Right cardiac atrium (tissue), 5 donors: ENCODE measurements at regions not wholly inside any gene's neighbourhood (a gene's known extent, or its start where the extent isn't known, plus 50 kb on each side); places are given as distances from the start of the nearest gene placed in this dataset.
A peak's percentile ranks its signal among the peaks of the same experiment; 100 is the strongest.

ENCODE experiments used
- ATAC-seq, 2 donors: fragments of 200-7000 bp; cut with Tn5 transposase; one replicate each; pipeline versions ENCODE4 v1.8.0 to v1.9.1; 2020; ENCODE audit warnings: moderate library complexity in 2 of 2, mild to moderate bottlenecking in 1 of 2
- DNase-seq, 3 donors: peaks; one replicate each; pipeline ENCODE4 v3.0.0-alpha.2; 2020
- H3K27ac ChIP-seq: one replicate; pipeline ENCODE4 v1.5.1; 2013; ENCODE audit warnings: mild to moderate bottlenecking, low read length, control low read depth, moderate library complexity
- H3K27me3 ChIP-seq: one replicate; pipeline ENCODE4 v1.6.1; 2013; ENCODE audit not compliant: control insufficient read depth, insufficient read depth
- H3K4me1 ChIP-seq: one replicate; pipeline ENCODE4 v1.6.1; 2013; ENCODE audit warnings: low read length; ENCODE audit not compliant: control insufficient read depth, insufficient read depth
- H3K4me3 ChIP-seq: one replicate; pipeline ENCODE4 v1.5.1; 2013; ENCODE audit warnings: low read length, control low read depth
- H3K9me3 ChIP-seq: one replicate; pipeline ENCODE4 v1.6.1; 2013; ENCODE audit warnings: low read length; ENCODE audit not compliant: control insufficient read depth
- WGBS: extraction: QIAGEN DNeasy Blood & Tissue Kit; methylation state at CpG from one replicate; pipeline ENCODE4 v1.1.7; 2013; 5-methylcytosine and 5-hydroxymethylcytosine counted together
- intact Hi-C, 4 donors: fragments of 100-400 bp; cut with DNase I; formaldehyde crosslinking; loops; one replicate each; pipeline versions ENCODE4 v1.11.0 to v1.14.0; 2022 to 2023
- donor health status: healthy with polysubstance abuse.
- donor health status: DM: no; HTN: yes; CAD: no.
- donor health status: DM: no; HTN: no; CAD: no.
- donor health status: DM: no; HTN: yes; CAD: no; lungs with severe emphysema.
- donor health status: DM: yes; HTN: yes; CAD: no.

DNA sequence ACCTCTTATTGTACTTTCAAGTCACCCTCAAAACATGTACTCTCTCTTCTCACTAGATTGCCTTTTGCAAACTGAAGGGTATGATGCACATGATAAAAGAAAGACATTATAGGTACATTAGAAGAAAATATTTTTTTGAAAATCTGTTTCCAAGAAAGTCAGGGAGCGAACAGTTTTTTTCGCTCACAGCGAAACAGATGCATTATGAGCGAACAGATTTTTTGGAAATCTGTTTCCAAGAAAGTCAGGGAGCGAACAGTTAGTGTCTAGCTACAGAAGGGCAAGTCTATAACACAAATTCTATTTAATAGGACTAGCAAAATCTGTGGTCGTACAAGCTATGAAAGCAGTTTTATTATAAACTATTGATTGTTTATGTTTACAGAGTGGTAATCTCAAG, 296.2 kb upstream of the ANO3 start:
- Histone ChIP-seq H3K4me1 (no peaks in the 10 kb centered on the region), H3K4me3 (no peak overlapping the region), H3K27ac (no peak overlapping the region), H3K27me3 (no peaks in the 10 kb centered on the region), H3K9me3 (no peaks in the 10 kb centered on the region)
- ATAC-seq (no peak), DNase-seq (no peak)
- intact Hi-C loops: no loop called here
- 77% methylated on average over 6 of the region's 6 CpGs for WGBS

GRCh38 chr11:26037716-26038115, 294.2 kb upstream of the ANO3 start:
- WGBS: 85% methylated on average over 2 of the region's 2 CpGs
- intact Hi-C loops: no loop called here
- Histone ChIP-seq H3K9me3 (no peaks in the 10 kb centered on the region), H3K4me3 (no peak overlapping the region), H3K27me3 (no peaks in the 10 kb centered on the region), H3K27ac (no peak overlapping the region), H3K4me1 (no peaks in the 10 kb centered on the region)
- DNase-seq (no peak), ATAC-seq (no peak)

DNA sequence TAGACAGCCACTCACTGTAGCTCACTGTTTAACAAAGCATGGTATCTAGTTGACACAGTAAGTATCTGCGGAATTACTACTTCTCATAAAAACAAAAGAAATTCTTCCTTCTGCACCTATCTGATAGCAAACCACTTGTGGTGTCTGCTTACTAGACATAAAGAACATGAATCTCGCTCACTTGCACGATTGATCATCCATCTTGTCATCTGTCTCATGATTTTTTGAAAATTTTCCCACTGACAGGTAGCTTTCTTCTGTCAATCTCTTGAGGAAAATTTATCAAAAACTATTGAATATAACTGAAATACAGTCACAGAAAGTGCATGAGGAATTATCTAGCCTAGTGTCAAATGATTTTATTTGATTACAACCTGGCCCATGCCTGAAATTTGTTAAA, 291.6 kb upstream of the ANO3 start:
- no peaks in the 10 kb centered on the region for H3K4me1 ChIP-seq
- H3K9me3 ChIP-seq: no peaks in the 10 kb centered on the region
- H3K27ac ChIP-seq: no peak overlapping the region
- H3K4me3 ChIP-seq: no peak overlapping the region
- DNase-seq (no peak), ATAC-seq (no peak)
- 60% methylated on average over 3 of the region's 3 CpGs for WGBS
- H3K27me3 ChIP-seq: no peaks in the 10 kb centered on the region
- intact Hi-C loops: no loop called here

- Histone ChIP-seq H3K4me1 (no peaks in the 10 kb centered on the region), H3K27me3 (no peaks in the 10 kb centered on the region), H3K4me3 (no peak overlapping the region), H3K9me3 (no peaks in the 10 kb centered on the region), H3K27ac (no peak overlapping the region)
- intact Hi-C loops: no loop called here
- DNase-seq (peak in 1 of 3 donors; percentile 23), ATAC-seq (no peak)
- WGBS: 86% methylated on average over 7 of the region's 7 CpGs
Measured at GRCh38 chr11:26042113-26042512, 289.8 kb upstream of the ANO3 start.

- ATAC-seq (no peak), DNase-seq (no peak)
- H3K4me3 ChIP-seq: no peak overlapping the region
- no peaks in the 10 kb centered on the region for H3K27me3 ChIP-seq
- intact Hi-C loops: no loop called here
- 90% methylated on average over 1 of the region's 1 CpG for WGBS
- no peaks in the 10 kb centered on the region for H3K4me1 ChIP-seq
- H3K27ac ChIP-seq: no peak overlapping the region
- no peaks in the 10 kb centered on the region for H3K9me3 ChIP-seq
Measured at GRCh38 chr11:26043665-26044064, 288.3 kb upstream of the ANO3 start.

DNA sequence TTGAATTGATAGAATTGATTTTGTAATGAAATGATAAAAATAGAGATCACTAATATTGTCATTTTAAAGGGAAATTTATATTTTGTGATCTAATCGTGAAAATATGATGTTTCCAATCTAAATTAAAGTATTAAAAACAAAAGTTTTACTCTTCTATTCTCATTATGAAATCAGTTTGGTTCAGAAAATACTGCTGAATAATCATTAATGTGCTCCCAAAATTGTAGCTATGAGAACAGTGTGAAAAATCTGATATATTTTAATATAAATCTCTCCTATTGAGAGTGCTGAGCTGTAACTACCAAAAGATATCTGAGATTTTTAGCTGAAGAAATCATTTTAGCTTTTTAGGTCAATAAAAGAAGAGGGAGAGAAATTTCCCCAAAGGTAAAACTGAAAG, 287.5 kb upstream of the ANO3 start:
- DNase-seq (no peak), ATAC-seq (no peak)
- intact Hi-C loops: no loop called here
- H3K27ac ChIP-seq: no peak overlapping the region
- H3K4me1 ChIP-seq: no peaks in the 10 kb centered on the region
- no peaks in the 10 kb centered on the region for H3K9me3 ChIP-seq
- WGBS: 76% methylated on average over 1 of the region's 1 CpG
- no peaks in the 10 kb centered on the region for H3K27me3 ChIP-seq
- no peak overlapping the region for H3K4me3 ChIP-seq

DNA sequence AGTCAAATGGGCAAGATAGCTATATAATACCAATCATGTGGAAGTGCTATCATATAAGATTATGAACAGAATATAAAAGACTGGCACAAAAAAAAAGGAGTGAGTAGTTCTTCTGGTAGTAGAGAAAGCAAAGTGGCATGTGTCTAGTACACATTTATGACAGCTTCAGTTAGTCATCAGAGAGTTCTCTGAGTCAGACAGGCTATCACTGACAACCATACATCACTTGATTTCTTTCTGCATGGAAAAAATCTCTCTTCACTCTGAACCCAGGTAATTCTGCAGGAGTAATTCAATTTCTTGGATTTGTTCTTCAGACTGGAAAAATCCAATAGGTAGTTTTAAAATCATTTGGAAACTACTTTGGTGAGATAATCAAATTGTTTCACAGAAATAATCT, 286.8 kb upstream of the ANO3 start:
- H3K27ac ChIP-seq: no peak overlapping the region
- no peak for DNase-seq

DNA sequence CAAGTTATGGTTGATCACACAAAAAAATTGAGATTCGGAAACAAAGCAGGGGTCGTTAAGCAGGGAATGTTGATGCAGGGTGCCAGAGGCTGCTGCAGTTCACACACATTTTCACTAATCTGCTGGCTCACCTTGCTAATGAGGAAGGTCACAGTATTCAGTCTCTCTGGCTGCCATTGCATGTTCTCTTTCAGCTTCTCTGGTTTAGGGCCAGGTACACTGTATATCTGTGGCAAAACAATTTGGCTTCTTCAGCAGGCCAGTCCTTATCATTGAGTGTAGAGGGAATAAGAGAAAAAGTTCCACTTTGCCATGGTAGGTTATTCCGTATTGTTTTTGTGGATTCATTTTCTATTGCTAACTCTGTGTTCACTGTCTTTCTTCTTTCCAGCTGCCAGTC, 283.7 kb upstream of the ANO3 start:
- ATAC-seq: peak; percentile 87 to 95
- no peaks in the 10 kb centered on the region for H3K9me3 ChIP-seq
- H3K4me3 ChIP-seq: no peak overlapping the region
- intact Hi-C loops: no loop called here
- no peaks in the 10 kb centered on the region for H3K27me3 ChIP-seq
- WGBS: 33% methylated on average over 3 of the region's 3 CpGs
- peak in 1 of 3 donors; percentile 43 for DNase-seq
- H3K4me1 ChIP-seq: no peaks in the 10 kb centered on the region
- peak overlapping the region; percentile 14 for H3K27ac ChIP-seq

More for the DNA sequence above, 286.8 kb upstream of the ANO3 start:
- intact Hi-C loops: no loop called here
- Histone ChIP-seq H3K4me1 (no peaks in the 10 kb centered on the region), H3K27me3 (no peaks in the 10 kb centered on the region), H3K9me3 (no peaks in the 10 kb centered on the region), H3K4me3 (no peak overlapping the region)
- peak in 1 of 2 donors; percentile 45 for ATAC-seq

DNA sequence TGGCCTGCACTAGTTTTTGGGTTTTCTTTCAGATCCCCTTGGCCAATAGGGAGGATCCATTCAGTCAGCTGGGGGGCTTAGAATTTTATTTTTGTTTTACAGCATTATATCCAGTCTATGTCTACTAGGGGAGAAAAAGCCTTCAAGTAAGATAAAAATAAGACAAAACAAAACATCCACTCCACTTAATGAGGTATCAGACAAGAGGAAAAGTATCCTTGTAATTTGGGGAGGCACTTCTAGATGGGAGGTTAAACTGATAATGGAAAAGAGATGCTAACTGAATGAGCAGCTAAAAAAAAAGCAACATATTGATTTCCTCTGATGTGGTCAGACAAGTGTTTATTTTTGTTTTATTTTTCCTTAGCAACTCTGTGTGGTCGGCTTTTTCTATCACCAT, 278.0 kb upstream of the ANO3 start:
- H3K4me1 ChIP-seq: no peaks in the 10 kb centered on the region
- intact Hi-C loops: no loop called here
- H3K9me3 ChIP-seq: no peaks in the 10 kb centered on the region
- H3K27me3 ChIP-seq: no peaks in the 10 kb centered on the region
- no peak for DNase-seq
- no peak overlapping the region for H3K27ac ChIP-seq
- H3K4me3 ChIP-seq: no peak overlapping the region
- no peak for ATAC-seq
- WGBS: 62% methylated on average over 1 of the region's 1 CpG

GRCh38 chr11:26062660-26063059, 269.3 kb upstream of the ANO3 start:
- WGBS: 26% methylated on average over 1 of the region's 1 CpG
- no peaks in the 10 kb centered on the region for H3K4me1 ChIP-seq
- H3K4me3 ChIP-seq: no peak overlapping the region
- no peak overlapping the region for H3K27ac ChIP-seq
- no peak for ATAC-seq
- intact Hi-C loops: no loop called here
- no peaks in the 10 kb centered on the region for H3K9me3 ChIP-seq
- DNase-seq: no peak
- no peaks in the 10 kb centered on the region for H3K27me3 ChIP-seq

DNA sequence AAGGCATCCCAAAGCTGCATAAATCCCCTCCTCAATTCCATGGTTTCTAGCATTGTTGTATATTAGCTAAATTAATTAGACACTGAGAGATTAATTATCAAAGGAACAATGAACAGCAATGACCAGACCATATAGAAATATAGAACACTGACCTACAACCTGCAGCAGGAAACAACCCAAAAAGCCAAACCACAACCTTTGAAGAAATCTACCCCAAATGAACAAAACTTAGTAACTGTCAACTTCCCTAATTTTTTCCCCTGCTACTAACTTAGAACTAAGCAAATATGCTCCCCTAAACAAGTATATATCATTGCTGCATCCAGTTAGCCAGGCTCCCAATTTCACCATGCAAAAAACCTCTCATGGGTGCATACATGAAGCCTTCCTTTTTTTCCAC, 268.0 kb upstream of the ANO3 start:
- Histone ChIP-seq H3K27ac (no peak overlapping the region), H3K27me3 (no peaks in the 10 kb centered on the region), H3K9me3 (no peaks in the 10 kb centered on the region), H3K4me3 (no peak overlapping the region), H3K4me1 (no peaks in the 10 kb centered on the region)
- no peak for ATAC-seq
- intact Hi-C loops: no loop called here
- no peak for DNase-seq

DNA sequence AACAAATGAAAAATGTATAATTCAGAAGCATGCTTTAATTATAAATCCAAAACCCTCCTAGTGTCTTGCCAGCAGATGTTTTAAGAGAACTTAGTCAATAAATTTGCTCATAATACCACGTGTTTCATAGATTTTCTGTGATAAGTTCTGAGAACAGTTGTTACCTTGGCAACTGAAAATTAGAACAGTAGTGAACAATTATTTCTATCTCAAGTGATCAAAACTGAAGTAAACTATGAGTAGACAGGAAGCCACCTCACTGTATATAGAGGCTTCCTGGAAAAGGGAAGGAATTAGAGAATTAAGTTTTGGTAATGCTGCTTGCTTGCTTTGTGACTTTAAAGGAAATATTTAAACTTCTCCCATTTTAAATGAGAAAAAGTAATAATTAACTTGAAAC, 266.0 kb upstream of the ANO3 start:
- intact Hi-C loops: no loop called here
- ATAC-seq: no peak

More for the DNA sequence above, 266.0 kb upstream of the ANO3 start:
- no peak overlapping the region for H3K27ac ChIP-seq
- H3K9me3 ChIP-seq: no peaks in the 10 kb centered on the region
- DNase-seq: no peak
- H3K4me3 ChIP-seq: no peak overlapping the region
- H3K4me1 ChIP-seq: no peaks in the 10 kb centered on the region
- 53% methylated on average over 1 of the region's 1 CpG for WGBS
- H3K27me3 ChIP-seq: no peaks in the 10 kb centered on the region
